GM21360 (cell line): ENCODE measurements at regions not wholly inside any gene's neighbourhood (a gene's known extent, or its start where the extent isn't known, plus 50 kb on each side); places are given as distances from the start of the nearest gene placed in this dataset.

Experiments used
- ATAC-seq: cut with Tn5 transposase; IDR thresholded peaks from one replicate; pipeline ENCODE4 v1.9.1; 2021; ENCODE audit warnings: mild to moderate bottlenecking, moderate library complexity; ENCODE audit not compliant: unreplicated experiment

DNA sequence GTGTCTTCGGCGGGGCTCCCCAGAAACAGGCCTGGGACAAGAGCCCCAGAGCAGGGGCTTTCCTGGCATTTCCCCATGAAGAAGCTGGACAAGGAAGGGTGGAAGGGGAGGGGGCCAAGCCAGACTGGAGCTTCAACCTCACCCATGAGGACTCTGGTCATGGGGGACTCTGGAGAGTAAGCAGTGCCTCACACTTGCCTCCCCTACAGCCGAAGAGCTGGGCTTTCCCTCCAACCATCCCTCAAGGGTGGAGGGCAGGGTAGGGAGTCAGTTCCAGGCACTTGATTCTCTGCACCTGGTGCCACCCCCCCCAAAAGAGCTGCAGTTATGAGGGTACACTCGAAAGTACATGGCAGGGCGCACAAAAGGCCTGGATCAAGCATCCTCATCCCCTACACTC lies 246.6 kb downstream of the TFCP2L1 start:
- ATAC-seq: no peak

GRCh38 chr2:121038891-121039616 lies 245.9 kb downstream of the TFCP2L1 start:
- ATAC-seq: no peak

DNA sequence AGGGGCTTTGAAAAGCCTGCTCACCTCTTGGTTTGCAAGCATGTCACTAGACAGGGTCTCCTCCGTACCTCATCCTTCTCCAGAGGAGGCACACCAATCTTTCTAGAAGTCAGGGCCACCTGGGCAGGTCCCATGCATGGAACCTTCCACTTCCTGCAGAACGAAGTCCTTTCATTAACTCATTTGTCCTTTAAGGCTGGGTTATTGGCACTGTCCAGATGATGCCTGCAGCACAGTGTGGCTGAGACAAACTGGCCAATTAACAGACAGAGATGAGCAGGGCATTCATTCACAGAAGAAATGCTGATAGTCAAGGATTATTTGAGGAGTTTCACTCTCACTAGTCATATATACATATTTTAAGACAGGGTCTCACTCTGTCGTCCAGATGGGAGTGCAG lies 245.3 kb downstream of the TFCP2L1 start:
- ATAC-seq: no peak

DNA sequence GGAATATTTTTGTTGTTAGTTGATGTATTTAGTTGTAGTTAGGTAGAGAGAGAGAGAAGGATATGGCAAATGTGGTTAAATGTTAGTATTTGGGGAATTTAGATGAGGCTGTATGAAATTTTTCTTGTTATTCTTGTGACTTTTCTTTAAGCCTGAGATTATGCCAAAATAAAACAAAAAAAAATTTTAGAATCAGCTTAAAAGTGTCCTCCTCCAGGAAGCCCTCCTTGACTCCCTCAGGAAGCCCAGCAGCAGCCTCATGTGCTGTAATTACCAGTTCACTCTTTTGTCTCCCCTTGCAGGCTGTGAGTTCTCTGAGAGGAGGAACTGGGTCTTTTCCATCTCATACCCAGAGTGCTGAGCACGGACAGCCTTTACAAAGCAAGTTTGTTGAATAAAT lies 243.5 kb downstream of the TFCP2L1 start:
- ATAC-seq: no peak

- ATAC-seq: no peak
Observed at GRCh38 chr2:121043061-121043826, 241.8 kb downstream of the TFCP2L1 start.

DNA sequence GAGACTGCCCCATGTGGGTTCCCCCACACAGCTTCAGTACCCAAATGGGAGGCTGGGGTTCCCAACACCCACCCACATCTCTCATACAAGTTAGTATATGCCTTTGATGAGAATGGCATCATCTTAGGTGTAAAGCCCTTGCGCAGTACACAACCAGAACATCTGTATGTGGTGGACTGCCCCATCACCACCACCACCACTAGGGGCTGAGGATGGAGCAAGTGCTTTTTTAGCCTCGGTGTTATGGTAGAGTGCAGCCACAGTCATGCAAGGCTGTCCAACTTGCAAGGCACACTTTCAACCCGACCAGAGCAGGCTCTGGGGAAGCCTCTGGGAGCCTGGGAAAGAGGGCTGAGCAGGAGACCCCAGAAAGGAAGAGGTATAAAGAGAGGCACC lies 241.2 kb downstream of the TFCP2L1 start:
- no peak for ATAC-seq

DNA sequence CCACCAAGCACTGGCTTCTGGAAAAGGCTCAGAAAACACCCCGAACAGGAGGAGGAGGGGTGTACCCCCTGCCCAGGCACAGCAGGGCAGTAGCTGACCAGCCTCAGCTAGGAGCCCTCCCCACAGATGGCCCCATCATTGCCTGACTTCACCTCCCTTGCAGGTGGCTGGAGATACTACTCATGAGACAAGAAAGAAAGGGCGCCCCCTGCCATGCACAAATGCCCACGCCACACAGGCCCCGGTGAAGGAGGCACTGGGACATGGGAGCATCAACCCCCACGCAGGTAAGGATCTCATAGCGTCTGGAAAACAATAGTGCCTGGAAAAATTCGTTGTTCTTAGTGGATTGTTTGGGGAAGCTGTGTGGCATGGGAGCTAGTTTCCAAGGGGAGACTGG lies 240.6 kb downstream of the TFCP2L1 start:
- ATAC-seq: no peak

DNA sequence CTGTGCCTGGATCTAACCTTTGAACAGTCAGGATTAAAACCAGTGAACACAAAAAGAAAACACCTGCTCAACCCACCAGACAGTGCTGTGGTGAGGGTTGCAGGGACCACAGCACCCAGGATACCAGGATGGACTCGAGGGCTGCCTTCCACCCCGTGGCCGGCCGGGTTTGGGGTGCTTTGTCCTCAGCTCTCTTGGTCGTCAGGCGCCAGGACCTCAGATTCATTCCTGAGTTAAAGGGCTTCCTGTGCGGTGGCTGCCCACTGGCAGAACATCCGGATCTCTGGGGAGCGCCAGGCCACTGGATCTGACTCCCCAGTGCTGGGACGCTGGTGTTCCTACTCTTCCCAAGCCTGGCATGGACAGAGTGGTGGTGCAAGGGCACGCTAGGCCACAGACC lies 239.8 kb downstream of the TFCP2L1 start:
- ATAC-seq: no peak

DNA sequence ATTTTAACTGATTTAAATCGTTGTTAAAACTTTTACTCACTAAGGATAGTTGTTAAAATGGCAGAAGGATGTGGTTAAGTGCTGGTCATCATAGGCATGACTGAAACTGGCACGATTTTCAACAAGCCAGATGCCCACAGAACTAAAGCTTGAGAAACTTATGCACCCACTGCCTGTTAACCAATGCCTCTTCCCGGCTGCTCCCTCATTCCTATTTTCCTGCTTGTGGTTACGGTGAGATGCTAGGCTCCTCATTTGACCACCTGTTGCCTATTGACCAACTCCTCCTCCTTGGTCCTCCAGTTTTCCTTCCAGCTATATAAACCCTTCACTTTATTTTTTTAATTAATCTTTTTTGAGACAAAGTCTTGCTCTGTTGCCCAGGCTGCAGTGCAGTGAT lies 238.7 kb downstream of the TFCP2L1 start:
- ATAC-seq: no peak

GRCh38 chr2:121047383-121047782 lies 237.6 kb downstream of the TFCP2L1 start:
- ATAC-seq: no peak

DNA sequence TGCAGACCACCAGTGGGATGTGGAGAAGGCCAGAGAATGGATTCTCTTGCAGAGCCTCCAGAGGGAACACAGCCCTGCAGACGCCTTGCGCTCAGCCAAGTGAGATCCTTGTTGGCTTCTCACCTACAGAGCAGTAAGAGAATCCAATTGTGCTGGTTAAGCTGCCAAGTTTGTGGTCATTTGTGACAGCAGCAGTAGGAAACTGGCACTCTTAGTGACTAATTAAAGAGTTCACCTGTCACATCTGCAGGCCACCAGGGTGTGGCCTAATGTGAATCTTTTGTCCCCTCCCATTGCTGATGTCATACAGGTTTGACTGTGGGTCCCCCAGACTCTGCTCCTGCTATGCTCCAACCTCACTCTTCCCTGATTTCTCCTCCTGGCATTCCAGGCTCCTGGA lies 235.9 kb downstream of the TFCP2L1 start:
- ATAC-seq: no peak

GRCh38 chr2:121049950-121050585 lies 234.9 kb downstream of the TFCP2L1 start:
- ATAC-seq: no peak

- ATAC-seq: no peak
Observed at GRCh38 chr2:121051311-121051710, 233.7 kb downstream of the TFCP2L1 start.

- ATAC-seq: no peak
Observed at GRCh38 chr2:121052023-121052422, 233.0 kb downstream of the TFCP2L1 start.

- no peak for ATAC-seq
Observed at GRCh38 chr2:121052521-121052920, 232.5 kb downstream of the TFCP2L1 start.

DNA sequence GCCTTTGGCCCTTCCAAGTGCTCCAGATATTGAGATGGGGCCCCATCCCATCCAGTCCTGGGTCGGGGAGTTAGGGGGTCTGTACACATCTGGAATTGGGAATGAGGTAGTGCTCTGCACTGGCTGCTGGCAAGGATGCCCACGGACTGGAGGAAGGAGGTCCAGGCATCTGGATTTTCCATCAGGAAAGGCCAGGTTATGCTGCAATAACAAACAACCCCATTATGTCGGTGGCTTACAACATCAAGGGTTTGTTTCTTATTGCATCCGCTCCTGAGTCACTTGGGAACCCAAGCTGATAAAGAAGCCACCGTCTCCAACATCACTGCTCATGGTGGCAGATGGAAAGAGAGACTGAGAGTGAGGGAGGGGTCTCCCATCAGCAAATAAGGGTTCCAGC lies 229.9 kb downstream of the TFCP2L1 start:
- ATAC-seq: no peak

DNA sequence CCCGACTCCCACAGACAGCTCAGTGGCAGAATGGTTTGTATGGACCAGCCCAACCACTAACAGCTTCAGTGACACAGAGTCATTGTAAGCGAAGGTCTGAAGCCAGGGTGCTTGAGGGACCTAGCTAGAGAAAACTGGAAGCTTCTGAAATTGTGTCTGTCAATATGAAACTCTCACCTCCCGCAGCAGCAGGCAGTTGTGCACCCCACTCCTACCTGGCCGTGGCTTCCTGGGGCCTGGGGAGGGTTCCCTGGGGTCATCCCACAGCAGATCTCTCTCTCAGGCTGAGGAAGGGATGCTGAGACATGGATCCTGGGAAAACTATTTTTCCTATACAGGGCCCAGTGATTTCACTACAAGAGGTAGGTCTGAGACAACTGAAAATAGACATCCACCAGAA lies 229.5 kb downstream of the TFCP2L1 start:
- ATAC-seq: no peak

GRCh38 chr2:121058852-121059558 lies 226.0 kb downstream of the TFCP2L1 start:
- ATAC-seq: no peak

- no peak for ATAC-seq
Observed at GRCh38 chr2:121059651-121060649, 225.1 kb downstream of the TFCP2L1 start.

GRCh38 chr2:121061633-121062032 lies 223.4 kb downstream of the TFCP2L1 start:
- ATAC-seq: no peak
